NCI-H345 treated with DMSO at 0.1 percent for 48 hours (cell line): ENCODE measurements at regions not wholly inside any gene's neighbourhood (a gene's known extent, or its start where the extent isn't known, plus 50 kb on each side); places are given as distances from the start of the nearest gene placed in this dataset.

ENCODE experiments used
- DNase-seq: peaks from one replicate; lab custom pipeline; 2025; ENCODE audit not compliant: unreplicated experiment; lab: John Stamatoyannopoulos, UW

DNA sequence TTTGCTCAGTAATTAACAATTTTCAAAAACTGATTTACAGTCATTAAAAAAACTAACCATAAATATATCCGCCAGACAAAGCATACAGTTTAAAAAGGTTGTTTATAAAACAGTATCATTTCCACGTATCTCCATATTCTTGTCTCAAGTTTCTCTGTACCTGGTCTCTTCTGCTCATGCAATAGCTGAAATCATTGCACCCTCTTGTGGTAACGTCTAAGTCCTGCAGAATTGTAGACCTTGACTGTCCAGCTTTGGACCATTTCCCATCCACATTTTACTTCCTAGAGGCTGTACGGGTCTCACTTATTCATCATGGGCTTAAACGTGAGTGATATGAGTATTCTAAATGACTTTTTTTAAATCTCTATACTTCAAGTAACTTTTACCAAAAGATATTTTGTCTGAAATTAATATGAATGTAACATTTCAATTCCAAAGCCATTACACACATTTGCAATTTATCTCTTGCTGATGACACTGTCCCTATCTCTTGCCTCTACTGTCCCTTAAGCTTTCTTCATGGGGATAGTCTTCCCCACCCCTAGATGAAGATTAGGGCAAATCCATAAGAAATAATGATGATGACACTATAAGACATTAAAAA, 118.5 kb downstream of the BTC start:
- peak; percentile 2 for DNase-seq

DNA sequence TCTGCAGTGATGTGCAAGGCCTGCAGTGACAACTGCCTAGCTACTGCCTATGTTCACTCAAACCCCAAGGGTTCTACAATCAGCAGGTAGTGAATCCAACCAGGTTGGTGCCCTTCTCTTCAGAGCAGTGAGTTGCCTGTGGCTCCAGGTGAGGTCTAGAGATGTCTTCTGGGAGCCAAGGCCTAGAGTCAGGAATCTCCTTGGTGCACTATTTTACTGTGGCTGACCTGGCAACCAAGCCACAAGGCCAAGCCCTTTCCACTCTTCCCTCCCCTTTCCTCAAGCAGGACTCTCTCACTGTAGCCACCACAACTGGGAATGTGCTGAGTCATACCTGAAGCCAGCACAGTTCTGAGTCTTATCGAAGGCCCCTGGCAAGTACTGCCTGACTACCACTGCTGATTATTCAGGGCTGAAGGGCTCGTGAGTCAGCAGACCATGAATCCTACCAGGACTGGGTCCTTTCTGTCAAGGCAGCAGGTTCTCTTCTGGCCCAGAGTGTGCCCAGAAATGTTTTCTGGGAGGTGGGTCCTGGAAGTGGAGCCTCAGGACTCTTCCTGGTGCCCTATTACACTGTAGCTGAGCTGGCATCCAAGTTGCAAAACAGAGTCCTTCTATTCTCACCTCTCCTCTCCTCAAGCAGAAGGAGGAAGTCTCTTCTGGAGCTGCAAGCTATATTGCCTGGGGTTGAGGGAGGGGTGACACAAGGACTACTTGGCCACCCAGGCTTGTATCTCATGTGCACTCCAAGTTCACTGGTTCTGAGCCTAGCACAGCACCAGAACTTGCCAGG, 111.6 kb downstream of the BTC start:
- no peak for DNase-seq

DNA sequence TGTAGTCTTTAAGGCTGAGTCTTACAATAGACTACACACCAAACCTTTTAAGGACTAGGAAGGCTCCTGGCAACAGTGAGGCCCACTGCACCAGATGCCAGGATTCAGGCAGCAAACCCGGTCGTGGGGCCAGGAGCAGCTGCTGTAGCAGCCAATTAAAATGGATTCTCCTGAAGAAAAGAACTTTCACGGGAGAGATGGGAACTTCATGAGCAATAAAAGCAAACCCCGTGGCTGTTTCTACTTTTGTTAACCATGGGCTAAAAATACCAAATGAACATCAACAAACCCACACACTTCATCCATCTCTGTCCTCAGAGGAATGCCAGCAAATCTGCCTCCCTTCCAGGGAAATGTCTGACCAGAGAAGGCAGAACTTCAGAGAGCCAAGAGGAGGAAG, 101.4 kb downstream of the BTC start:
- DNase-seq, result no peak
